Sciatic nerve (tissue), 2 donors: ENCODE measurements at regions not wholly inside any gene's neighbourhood (a gene's known extent, or its start where the extent isn't known, plus 50 kb on each side); places are given as distances from the start of the nearest gene placed in this dataset.

Experiments used
- ATAC-seq: fragments of 200-7000 bp; cut with Tn5 transposase; one replicate; pipeline ENCODE4 v1.9.1; 2020; ENCODE audit warnings: mild to moderate bottlenecking, moderate library complexity
- DNase-seq: peaks from one replicate; pipeline ENCODE4 v3.0.0-alpha.2; 2020; ENCODE audit warnings: low spot score
- intact Hi-C: fragments of 100-400 bp; cut with DNase I; formaldehyde crosslinking; loops from one replicate; pipeline ENCODE4 v1.14.2; 2022
- donor health status: DM: no; HTN: no; CAD: no.
- donor health status: DM: no; HTN: no; CAD: no.

- peak; percentile 37 for ATAC-seq
- intact Hi-C loops, result no loop called here
These were observed 161.7 kb downstream of the NTMT2 start for GRCh38 chr1:170307426-170307825.

DNA sequence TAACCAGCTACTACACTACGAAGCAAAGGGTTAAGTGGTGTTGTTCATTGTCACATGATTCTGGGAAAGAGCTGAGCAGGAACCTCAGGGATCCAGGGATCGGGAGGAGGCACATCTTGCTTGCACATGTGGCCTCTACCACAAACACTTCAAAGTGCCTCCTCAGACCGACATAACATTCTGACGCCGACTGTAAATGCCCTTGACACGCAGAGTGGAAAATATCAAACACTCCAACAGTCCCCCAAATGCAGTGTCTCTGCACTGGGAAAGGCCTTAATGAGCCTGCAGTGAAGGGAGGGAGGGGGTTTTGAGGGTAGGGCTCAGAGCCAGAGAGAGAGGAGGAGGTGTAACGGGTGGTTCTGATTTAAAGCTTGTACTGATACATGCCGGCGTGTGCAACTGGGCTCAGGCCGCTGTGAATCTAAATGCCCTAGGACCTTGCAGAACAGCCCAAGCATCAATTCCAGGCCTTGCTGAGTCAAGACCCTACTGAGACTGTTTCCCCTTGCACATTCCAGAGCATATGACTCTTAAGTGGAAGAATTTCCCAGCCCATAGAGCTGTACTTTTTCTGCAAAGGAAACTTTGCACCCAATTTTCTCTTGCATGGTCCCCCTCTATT lies 163.7 kb downstream of the NTMT2 start:
- peak; percentile 44 for ATAC-seq
- peak; percentile 58 for DNase-seq
- intact Hi-C loops, result no loop called here

More at GRCh38 chr1:170307426-170307825, 161.7 kb downstream of the NTMT2 start:
- DNase-seq, result no peak

DNA sequence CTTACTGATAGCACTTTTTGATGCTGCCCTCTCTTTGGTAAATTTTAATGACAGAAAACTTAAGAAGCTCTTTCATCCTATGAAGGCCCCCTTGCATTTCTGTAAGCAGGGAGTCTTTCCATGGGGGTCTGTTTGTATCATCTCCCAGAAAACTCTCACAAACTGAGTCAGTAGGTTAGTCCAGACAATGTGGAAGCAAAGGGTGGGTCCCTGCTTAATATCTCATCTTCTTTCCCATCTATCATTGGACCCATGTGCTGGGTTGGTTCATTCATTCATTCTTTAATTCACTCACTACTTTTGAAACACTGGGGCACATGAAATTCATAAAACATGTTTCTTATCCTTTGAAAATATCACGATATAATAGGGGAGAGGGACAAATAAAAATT lies 164.3 kb downstream of the NTMT2 start:
- intact Hi-C loops, result no loop called here
- no peak for ATAC-seq

DNA sequence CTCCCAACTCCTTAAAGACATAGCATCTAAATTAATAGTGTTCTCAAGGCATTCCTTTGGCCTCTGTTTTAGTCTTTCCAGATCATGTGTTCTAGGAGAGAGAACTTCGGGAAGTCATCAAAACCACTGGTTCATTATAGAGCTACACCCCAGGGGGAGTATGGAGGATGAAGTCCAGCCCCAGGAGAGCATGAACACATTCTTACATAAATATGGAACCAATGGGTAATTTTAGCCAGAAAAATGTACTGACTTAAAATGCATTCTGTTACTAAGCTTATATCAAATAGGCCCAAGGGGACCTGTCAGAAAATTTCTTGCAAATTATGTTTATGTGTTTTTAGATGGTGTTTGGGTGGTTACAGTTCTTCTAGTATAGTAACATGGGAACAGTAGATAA lies 165.2 kb downstream of the NTMT2 start:
- DNase-seq, result no peak

More for the DNA sequence above, 164.3 kb downstream of the NTMT2 start:
- no peak for DNase-seq

DNA sequence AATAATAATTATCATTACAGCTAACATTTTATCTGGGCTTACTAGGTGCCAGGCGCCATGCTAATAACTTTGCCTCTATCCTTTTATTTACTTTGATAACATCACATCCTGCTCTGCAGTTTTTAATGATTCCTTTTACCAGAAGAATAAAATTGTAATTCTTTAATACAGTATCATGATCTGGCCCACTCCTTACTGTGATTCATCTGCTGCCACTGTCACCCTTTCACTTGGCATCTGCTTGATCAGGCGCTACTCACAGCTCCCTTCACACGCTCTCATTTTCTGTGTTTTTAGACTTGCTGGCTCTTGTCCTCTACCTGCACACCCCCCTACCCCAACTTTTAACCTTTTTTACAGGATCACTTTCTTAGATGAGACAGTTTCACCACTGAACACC lies 167.5 kb downstream of the NTMT2 start:
- intact Hi-C loops, result no loop called here
- no peak for DNase-seq
- ATAC-seq, result no peak

More for the DNA sequence above, 165.2 kb downstream of the NTMT2 start:
- intact Hi-C loops, result no loop called here
- ATAC-seq, result no peak

GRCh38 chr1:170316270-170316669 lies 170.5 kb downstream of the NTMT2 start:
- DNase-seq, result no peak
- intact Hi-C loops, result no loop called here
- peak; percentile 46 for ATAC-seq

DNA sequence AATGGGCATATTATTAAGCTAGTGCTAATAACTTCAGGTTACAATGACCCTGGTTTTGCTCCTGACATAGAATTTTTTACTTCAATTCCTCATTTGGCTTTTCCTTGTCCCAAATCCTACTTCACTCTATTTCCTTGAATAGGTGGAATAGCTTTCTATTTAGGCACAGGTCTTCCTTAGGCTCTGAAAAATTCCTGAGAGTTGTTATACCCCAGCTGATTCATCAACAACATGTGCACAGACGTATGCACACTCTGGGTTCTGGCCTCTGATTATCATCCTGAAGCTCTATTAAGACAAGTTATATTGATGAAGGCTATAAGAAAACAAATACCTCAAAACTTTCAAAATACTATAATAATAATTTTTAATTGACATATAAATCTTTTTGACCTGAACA lies 172.4 kb downstream of the NTMT2 start:
- ATAC-seq (no peak), DNase-seq (no peak)
- intact Hi-C loops, result no loop called here

GRCh38 chr1:170318736-170319135 lies 173.0 kb downstream of the NTMT2 start:
- intact Hi-C loops, result no loop called here
- DNase-seq, result no peak
- no peak for ATAC-seq

DNA sequence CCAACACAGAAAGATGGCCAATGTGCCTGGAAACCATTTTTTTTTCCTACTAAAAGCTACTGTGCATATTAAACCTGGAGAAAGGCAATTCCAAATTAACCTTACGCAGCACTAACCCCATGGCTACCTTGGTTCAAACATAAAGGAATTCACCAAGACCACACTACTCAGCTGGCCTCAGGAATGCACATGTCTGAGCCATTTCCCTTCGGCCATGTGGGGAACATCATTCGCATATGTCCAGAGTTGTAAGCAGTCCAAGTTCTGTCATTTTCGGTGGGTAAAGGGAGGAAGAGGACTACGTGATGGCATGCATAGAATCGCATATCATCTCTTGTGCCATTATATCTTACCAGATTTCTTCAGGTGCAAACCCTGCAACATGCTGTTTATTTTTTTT lies 175.4 kb downstream of the NTMT2 start:
- DNase-seq, result no peak
- intact Hi-C loops, result no loop called here
- ATAC-seq, result no peak

GRCh38 chr1:170326186-170326585 lies 180.4 kb downstream of the NTMT2 start:
- intact Hi-C loops, result no loop called here
- DNase-seq, result no peak
- no peak for ATAC-seq

DNA sequence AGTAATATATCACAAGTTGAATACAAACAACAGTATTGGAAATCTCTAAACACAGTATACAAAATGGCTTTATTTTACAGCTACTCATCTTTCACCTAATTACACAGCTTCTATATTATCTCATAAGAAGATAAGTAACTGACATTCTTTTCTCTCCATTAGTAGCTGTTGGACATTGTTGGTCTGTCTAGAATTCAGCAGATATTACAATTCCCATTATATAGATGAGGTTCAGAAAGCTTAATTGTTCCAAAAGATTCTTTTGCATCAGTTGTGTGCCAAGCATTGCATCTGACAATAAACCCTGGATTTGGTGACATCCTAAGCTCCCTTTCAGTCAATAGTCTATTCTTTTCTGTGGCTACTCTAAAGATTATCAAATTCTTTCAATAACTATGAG lies 187.0 kb downstream of the NTMT2 start:
- no peak for ATAC-seq
- no peak for DNase-seq
- intact Hi-C loops, result no loop called here

DNA sequence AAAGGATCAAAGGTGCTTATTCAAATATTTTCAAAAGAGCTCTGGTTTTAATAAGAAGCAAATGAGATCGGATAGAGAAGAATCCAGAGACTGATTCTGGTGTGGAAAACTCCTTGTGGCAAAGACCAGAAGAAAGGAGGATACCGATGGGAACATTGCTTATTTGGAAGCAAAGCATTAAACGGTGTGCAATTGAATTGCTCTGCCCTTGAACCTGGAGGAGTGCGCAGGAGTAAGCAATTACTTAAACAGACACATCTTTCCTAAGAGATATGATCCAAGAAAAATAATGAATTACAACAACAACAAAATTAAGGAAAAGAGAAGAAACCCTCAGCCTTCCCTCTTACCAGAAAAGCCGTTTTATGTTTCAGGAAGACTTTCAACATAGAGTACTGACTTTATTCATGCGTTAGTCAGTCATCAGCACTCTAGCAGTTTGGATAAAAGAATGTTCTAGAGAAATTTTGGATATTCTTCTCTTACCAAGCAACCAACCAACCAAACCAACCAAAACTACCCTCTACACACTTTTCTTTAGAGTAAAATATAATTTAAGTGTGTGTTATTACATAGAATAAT lies 191.7 kb downstream of the NTMT2 start:
- no peak for DNase-seq
- intact Hi-C loops, result no loop called here
- ATAC-seq, result peak; percentile 81

DNA sequence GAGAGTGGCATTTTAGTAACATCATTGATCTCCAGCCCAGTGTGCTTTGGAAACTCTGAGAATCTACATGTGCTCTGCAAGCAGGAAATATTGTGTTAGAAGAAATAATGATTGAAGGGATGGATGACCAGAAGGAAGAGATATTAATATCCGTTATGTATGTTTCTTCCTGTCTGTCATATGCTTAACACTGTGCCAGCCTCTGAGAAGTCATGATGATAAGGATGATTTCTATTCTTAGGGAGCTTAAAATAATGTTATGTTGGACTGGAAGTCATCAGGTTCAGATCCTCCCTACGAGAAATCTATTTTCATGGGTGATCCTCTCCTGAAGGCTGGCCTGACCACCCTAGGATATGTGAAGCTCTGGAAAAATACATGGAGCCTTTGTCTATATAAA lies 192.4 kb upstream of the GORAB start:
- ATAC-seq (no peak), DNase-seq (no peak)
- intact Hi-C loops, result no loop called here

DNA sequence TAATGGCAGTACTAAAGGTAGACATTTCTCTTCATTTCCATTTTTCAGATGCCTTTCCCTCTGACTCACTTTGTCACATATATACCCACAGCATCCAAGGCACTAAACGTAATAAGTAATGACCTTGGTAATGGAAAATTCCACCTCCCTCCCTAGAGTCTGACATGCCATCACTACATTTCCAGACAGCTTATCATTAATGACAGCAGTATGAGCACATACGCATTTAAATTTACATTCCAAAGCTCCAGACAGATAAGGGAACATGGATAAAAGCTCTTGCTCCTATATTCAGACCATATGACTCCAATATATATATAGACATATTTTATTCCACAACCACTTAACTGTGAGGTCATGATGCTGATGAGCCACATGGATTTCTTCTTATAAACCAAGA lies 191.7 kb upstream of the GORAB start:
- ATAC-seq, result no peak
- DNase-seq, result no peak
- intact Hi-C loops, result no loop called here

- peak; percentile 84 for ATAC-seq
- no peak for DNase-seq
- intact Hi-C loops, result no loop called here
These were observed 180.5 kb upstream of the GORAB start for GRCh38 chr1:170351366-170351946.

- DNase-seq (no peak), ATAC-seq (no peak)
- intact Hi-C loops, result no loop called here
These were observed 177.7 kb upstream of the GORAB start for GRCh38 chr1:170354246-170354645.

GRCh38 chr1:170354690-170355089 lies 177.3 kb upstream of the GORAB start:
- intact Hi-C loops, result no loop called here
- no peak for DNase-seq
- ATAC-seq, result no peak

DNA sequence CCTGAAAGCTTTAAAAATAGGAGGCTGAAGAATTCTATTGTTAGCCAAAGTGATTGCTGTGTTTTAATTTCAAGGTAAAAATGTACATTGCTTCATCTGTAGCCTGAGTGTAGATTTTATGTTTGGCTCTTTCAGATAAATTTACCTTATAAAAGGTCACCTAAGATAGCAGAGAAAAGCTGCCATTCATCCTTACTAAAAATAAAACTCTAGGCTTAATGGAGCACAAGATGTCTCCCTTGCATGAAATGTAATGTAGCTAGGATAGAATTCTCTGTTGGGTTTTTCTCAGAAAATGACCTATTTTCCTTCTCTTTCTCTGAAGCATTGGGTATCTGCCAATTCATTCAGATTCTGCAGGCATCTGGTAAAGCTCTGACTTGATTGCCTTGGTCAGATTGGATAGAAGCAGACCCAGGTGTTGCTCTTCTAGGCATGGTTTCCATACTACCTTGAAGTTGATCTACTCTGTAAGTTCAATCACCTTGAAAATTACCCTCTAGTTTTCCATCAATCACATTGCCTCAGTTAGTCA lies 176.6 kb upstream of the GORAB start:
- intact Hi-C loops, result no loop called here
- DNase-seq (no peak), ATAC-seq (no peak)

- ATAC-seq, result no peak
- intact Hi-C loops, result no loop called here
- no peak for DNase-seq
These were observed 175.4 kb upstream of the GORAB start for GRCh38 chr1:170356585-170356984.

- DNase-seq (no peak), ATAC-seq (no peak)
- intact Hi-C loops, result no loop called here
These were observed 174.2 kb upstream of the GORAB start for GRCh38 chr1:170357750-170358149.

- DNase-seq (no peak), ATAC-seq (no peak)
- intact Hi-C loops, result no loop called here
These were observed 171.4 kb upstream of the GORAB start for GRCh38 chr1:170360601-170361000.
